ENCODE measurements at regions not wholly inside any gene's neighbourhood (a gene's known extent, or its start where the extent isn't known, plus 50 kb on each side); places are given as distances from the start of the nearest gene placed in this dataset.
A peak's percentile ranks its signal among the peaks of the same experiment; 100 is the strongest.

DNA sequence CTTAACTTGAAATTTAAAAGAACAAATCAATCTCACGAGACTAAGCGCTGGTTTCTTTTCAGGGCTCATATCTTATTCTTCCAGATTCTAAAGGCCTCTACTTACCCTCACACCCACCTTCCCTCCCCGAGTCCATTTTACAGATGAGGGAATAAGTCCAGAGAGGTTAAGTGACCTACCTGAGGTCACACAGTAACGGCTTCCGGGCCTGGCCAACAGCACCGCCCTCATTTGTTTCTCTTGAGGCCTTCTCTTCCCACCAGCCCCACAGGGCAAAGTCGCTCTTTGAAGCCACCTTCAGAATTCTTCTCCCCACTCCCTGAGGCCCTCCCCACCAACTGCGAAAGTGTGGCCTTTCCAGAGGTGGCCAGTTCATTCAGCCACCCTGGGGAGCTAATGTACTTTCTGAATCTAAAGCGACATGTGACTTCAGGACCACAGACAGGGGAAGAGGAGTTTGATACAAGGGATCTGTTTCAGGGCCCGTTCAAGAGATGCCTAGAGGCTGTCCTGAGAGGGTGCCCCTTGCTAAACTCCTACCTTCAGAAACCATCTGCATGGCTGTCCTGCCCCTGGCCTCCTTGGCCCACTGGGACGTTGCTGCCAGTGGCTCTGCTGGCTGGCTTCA, 275.3 kb downstream of the HAUS1 start:
- no TSS peak for BruUV-seq (replicated peaks)
- TF ChIP-seq, protein P1, sequence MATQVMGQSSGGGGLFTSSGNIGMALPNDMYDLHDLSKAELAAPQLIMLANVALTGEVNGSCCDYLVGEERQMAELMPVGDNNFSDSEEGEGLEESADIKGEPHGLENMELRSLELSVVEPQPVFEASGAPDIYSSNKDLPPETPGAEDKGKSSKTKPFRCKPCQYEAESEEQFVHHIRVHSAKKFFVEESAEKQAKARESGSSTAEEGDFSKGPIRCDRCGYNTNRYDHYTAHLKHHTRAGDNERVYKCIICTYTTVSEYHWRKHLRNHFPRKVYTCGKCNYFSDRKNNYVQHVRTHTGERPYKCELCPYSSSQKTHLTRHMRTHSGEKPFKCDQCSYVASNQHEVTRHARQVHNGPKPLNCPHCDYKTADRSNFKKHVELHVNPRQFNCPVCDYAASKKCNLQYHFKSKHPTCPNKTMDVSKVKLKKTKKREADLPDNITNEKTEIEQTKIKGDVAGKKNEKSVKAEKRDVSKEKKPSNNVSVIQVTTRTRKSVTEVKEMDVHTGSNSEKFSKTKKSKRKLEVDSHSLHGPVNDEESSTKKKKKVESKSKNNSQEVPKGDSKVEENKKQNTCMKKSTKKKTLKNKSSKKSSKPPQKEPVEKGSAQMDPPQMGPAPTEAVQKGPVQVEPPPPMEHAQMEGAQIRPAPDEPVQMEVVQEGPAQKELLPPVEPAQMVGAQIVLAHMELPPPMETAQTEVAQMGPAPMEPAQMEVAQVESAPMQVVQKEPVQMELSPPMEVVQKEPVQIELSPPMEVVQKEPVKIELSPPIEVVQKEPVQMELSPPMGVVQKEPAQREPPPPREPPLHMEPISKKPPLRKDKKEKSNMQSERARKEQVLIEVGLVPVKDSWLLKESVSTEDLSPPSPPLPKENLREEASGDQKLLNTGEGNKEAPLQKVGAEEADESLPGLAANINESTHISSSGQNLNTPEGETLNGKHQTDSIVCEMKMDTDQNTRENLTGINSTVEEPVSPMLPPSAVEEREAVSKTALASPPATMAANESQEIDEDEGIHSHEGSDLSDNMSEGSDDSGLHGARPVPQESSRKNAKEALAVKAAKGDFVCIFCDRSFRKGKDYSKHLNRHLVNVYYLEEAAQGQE (IDR thresholded peaks at IDR 0.05; ENCODE audit: insufficient read depth in 1 of 2, low read depth in 2 of 2, low read length in 1 of 2): peak in 1 of 2 experiments; percentile 61; a peak in 2 of 4 replicates
- TF ChIP-seq POLR2AphosphoS5 (IDR thresholded peaks at IDR 0.05; ENCODE audit: low read depth, low read length): no peak
- no peak for DNase-seq (ENCODE audit: low read depth, low spot score)
- in situ Hi-C loops (cut with HindIII; ENCODE audit: low pct_unique_long_range_greater_than_20kb, low sequenced_read_pairs) (no loop called here), intact Hi-C loops (cut with micrococcal nuclease; ENCODE audit: unreplicated experiment) (no loop called here)
- H3K27me3 ChIP-seq (ENCODE audit: control insufficient read depth, insufficient read depth, low read length): no peaks in the 10 kb centered on the region
- H3K27ac ChIP-seq (ENCODE audit: low read length): no peak overlapping the region
- CTCF ChIA-PET: no interaction called here
- H3K4me1 ChIP-seq (ENCODE audit: control insufficient read depth, insufficient read depth, low read length): no peaks in the 10 kb centered on the region
- ATAC-seq: no peak
- no peaks in the 10 kb centered on the region for H3K9me3 ChIP-seq (ENCODE audit: control insufficient read depth, insufficient read depth, low read depth, low read length)
- H3K36me3 ChIP-seq (ENCODE audit: control insufficient read depth, insufficient read depth, low read length): no peaks in the 10 kb centered on the region
- H3K4me3 ChIP-seq (ENCODE audit: low read depth in 2 of 2, low read length in 2 of 2): no peak overlapping the region
- POLR2A ChIA-PET: no interaction called here

DNA sequence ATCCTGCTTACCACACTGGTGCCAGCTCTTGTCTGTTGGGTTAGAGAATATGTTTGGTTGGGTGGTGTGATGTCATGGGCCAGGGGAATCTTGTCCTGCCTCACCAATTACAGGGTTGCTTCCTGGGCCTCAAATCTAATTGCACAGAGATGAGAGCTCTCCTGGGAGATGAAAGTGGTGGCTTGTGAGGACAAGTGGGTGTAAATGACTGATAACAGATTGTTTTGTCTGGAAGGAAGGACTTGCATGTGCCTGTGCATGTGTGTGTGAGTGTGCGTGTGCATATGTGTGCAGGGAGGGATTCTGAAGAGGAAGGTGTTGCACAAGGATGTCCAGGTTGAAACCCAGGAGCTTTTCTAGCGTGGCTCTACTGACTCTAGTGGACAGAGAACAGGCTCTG, 271.9 kb downstream of the LOXHD1 start:
- Histone ChIP-seq H3K9me3 (ENCODE audit: control insufficient read depth, insufficient read depth, low read depth, low read length) (no peaks in the 10 kb centered on the region), H3K4me1 (ENCODE audit: control insufficient read depth, insufficient read depth, low read length) (0 out of 2 replicates have a peak, but pooled peaks cover 9% of the 10 kb centered on the region), H3K27ac (ENCODE audit: low read length) (no peak overlapping the region), H3K36me3 (ENCODE audit: control insufficient read depth, insufficient read depth, low read length) (no peaks in the 10 kb centered on the region), H3K27me3 (ENCODE audit: control insufficient read depth, insufficient read depth, low read length) (no peaks in the 10 kb centered on the region), H3K4me3 (ENCODE audit: low read depth in 2 of 2, low read length in 2 of 2) (no peak overlapping the region)
- TF ChIP-seq TCF7L2 (IDR thresholded peaks at IDR 0.05; ENCODE audit: low read depth, low read length) (no peak), POLR2AphosphoS5 (IDR thresholded peaks at IDR 0.05; ENCODE audit: low read depth, low read length) (no peak), SIN3A (IDR thresholded peaks at IDR 0.05; ENCODE audit: borderline replicate concordance, insufficient read depth, low read depth, low read length) (no peak)
- TF ChIP-seq, protein P1 (IDR thresholded peaks at IDR 0.05; ENCODE audit: insufficient read depth in 1 of 2, low read depth in 2 of 2, low read length in 1 of 2): no peak
- TF ChIP-seq, protein P2, sequence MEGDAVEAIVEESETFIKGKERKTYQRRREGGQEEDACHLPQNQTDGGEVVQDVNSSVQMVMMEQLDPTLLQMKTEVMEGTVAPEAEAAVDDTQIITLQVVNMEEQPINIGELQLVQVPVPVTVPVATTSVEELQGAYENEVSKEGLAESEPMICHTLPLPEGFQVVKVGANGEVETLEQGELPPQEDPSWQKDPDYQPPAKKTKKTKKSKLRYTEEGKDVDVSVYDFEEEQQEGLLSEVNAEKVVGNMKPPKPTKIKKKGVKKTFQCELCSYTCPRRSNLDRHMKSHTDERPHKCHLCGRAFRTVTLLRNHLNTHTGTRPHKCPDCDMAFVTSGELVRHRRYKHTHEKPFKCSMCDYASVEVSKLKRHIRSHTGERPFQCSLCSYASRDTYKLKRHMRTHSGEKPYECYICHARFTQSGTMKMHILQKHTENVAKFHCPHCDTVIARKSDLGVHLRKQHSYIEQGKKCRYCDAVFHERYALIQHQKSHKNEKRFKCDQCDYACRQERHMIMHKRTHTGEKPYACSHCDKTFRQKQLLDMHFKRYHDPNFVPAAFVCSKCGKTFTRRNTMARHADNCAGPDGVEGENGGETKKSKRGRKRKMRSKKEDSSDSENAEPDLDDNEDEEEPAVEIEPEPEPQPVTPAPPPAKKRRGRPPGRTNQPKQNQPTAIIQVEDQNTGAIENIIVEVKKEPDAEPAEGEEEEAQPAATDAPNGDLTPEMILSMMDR (IDR thresholded peaks at IDR 0.05): no peak
- ATAC-seq: no peak
- intact Hi-C loops (cut with micrococcal nuclease; ENCODE audit: unreplicated experiment): no loop called here
- DNase-seq (ENCODE audit: low read depth, low spot score): no peak
- ChIA-PET CTCF (no interaction called here), POLR2A (no interaction called here)
- in situ Hi-C loops (cut with HindIII; ENCODE audit: low pct_unique_long_range_greater_than_20kb, low sequenced_read_pairs): no loop called here
- no TSS peak for BruUV-seq (replicated peaks)

All from Panc1 (cell line).